NCI-H2081 (cell line): ENCODE measurements at regions not wholly inside any gene's neighbourhood (a gene's known extent, or its start where the extent isn't known, plus 50 kb on each side); places are given as distances from the start of the nearest gene placed in this dataset.
A peak's percentile ranks its signal among the peaks of the same experiment; 100 is the strongest.

ENCODE experiments used
- DNase-seq, 2 experiments: peaks; one replicate each; lab custom pipeline; 2025; lab: John Stamatoyannopoulos, UW

GRCh38 chr1:208419746-208420420 lies 175.7 kb upstream of the PLXNA2 start:
- no peak for DNase-seq

DNA sequence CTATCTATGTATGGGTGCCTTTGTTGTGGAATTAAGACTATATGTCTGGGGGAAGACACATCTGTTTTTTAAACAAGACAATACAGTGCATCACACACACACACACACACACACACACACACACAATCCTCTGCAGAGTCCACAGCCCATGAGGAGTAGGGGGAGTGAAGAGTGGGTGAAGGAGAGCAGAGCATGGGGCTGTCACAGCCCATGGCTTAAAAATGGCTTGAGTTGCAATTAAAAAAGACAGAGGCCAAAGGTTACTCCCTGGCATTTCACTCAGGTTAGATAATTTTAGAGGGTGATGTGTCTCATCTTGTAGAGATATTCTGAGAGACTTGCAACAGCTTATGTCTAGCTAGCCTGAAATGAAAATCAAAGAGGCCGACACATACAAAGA lies 176.5 kb upstream of the PLXNA2 start:
- DNase-seq: no peak

- DNase-seq: no peak
Measured at GRCh38 chr1:208421486-208421885, 177.3 kb upstream of the PLXNA2 start.

DNA sequence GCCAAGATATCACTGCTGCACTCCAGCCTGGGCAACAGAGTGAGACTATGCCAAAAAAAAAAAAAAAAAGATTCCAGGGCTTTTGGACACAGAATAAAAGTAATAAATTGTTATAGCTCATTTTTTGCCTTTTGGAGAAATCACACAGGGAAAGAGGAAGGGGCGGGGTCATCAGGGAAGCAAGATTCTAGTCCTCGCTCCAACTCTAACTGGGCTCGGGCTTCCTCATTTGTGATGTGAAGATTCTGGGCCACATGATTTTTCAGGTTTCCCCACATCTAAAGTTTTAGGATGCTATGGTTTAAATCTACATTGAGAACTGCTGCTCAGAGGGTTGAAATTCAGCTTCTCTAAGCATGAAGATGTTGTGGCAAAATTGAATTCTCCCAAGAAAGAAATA lies 179.3 kb upstream of the PLXNA2 start:
- DNase-seq: no peak

- no peak for DNase-seq
Measured at GRCh38 chr1:208425096-208425495, 180.9 kb upstream of the PLXNA2 start.

DNA sequence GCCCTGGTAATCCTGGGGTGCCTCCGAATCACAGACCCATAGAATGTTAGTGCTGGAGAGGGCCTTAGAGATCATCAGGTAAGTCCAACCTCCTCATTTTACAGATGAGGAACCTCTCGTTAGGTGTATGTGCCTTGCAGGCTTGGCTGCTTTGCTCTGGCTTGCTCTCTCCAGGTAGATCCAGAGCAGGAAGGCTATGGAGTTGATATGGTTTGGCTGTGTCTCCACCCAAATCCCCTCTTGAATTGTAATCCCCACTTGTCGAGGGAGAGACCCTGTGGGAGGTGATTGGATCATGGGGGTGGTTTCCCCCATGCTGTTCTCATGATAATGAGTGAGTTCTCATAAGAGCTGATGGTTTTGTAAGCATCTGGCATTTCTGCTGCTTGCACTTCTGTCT lies 186.0 kb upstream of the PLXNA2 start:
- DNase-seq: no peak

DNA sequence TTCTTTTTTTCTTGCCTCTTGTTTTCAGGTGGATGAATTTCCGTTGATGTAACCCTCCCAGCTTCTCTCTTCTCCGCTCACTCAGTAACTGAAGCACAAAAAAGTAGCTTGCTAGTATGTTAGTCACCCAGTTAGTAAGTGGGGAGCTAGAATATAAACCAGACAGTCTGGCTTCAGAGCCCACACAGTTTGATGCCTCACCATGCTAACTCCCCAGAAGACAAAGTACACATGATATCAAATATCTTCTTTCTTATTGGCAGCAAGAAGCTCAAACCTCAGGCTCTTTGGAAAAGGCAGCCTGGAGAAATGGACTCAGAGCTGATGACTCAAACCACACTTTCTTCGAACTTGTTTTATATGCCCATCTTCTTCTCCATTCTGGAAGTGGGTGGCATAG lies 187.5 kb upstream of the PLXNA2 start:
- DNase-seq: no peak

- no peak for DNase-seq
Measured at GRCh38 chr1:208432346-208432745, 188.2 kb upstream of the PLXNA2 start.

GRCh38 chr1:208433086-208433485 lies 188.9 kb upstream of the PLXNA2 start:
- no peak for DNase-seq

DNA sequence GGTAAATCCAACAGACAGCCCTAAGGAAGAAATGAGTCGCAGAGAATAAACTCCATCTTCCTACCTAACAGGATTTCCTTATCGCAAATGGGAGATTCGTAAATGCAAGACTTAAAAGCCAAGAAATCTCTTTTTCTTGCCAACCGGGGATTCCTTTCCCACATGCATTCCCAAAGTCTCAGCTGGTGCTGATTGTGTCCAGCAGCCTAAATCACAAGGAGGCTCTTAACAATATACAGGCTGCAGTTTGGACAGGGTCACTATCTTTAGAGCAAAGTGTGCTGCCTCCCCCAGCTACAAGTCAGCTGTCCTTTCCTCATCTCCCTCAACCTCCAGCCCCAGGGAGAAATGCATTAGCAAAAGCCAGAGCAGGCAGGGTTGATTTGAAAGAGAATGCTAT lies 189.8 kb upstream of the PLXNA2 start:
- no peak for DNase-seq

DNA sequence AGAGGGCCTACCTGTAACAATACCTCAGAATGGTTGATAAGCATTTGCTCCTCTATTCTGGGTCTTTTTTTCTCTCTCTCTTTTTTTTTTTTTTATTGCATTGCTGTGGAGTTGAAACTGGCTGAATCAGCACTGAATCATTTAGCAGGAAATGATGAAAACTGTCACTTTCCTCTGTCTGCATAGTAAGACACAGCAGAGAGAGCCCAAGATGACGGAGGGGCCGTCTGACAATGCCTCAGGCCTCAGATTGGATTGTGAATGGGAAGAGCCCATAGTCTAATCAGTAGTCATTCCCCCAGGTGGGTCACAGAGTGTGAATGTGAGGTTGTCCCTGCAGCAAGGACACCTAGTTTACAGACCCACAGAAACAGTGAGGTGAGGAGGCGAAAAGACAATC lies 193.2 kb upstream of the PLXNA2 start:
- DNase-seq: no peak

- DNase-seq: no peak
Measured at GRCh38 chr1:208438112-208438699, 194.0 kb upstream of the PLXNA2 start.

DNA sequence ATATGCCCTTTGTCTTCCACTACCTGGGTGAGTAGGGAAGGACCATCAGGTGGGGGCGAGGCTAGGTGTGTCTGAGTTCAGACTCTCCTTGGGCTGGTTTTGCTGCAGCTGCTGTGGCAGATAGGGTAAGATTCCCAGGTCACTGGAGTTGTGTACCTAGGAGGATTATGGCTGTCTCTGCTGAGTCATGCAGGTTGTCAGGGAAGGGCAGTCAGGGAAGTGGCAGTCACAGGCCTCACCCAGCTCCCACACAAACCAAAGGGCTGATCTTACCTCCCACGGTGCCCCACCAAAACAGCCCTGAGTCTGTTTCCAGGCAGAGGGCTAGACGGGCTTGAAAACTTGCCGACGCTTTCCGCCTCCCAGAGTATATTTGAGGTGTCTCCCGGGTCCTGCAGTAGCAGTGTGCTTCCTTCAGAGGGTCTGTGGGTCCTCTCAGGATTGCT lies 201.6 kb upstream of the PLXNA2 start:
- no peak for DNase-seq

- DNase-seq: no peak
Measured at GRCh38 chr1:208446271-208446691, 202.1 kb upstream of the PLXNA2 start.

DNA sequence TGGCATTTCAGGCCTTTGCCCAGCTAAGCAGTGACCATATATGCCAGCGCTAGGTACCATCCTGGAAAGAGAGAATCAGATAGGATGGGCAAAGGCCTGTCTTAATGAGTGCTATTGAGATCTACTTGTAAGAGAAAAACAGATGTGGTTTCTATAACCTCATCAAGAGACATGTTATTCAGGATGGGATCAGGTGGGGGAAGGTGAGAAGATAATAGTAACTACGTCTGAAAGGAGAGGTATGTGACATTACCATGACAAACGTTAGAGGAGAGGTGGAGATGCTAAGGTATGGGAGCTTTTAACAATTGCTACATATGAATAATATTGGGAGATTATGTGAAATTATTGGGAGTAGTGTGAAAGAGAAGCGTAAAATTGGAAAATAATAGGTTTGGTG lies 204.2 kb upstream of the PLXNA2 start:
- DNase-seq: no peak

DNA sequence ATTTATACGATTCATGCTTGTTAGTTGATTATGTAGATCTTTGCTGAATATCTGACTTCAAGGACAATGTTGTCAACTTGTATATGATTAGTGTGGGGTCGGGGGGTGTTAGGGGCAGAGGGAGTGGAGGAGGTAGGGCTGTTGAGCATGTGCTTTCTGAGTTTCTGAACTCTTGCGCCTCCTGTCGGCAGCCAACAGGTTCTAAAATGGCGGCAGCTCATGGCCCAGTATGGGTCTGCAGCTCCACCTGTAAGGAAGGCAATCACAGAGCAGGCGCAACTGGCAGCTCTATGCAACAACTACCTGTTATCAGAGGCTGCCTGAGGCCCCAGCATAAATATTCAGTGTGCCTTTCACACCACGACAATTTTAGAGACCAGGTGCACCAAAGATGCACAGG lies 205.8 kb upstream of the PLXNA2 start:
- peak; percentile 90 to 97 for DNase-seq

DNA sequence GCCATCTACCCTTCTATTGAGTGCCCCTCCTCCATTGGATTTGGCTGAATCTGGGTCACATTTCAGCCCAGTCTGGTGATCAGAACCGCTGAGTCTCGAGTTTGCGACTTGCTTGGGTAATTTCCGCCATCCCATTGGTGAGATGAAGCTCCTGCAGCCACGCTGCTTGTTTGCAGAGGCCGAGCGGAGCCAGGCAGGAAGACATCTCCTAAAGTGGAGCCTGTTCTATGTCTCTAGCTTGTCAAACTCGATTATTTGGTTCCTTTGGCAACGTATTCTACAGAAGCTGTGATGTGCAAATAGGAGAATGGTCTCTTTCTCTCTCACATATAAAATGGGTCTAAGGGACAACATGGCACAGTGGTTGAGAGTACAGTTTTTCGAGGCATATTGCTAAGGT lies 206.8 kb upstream of the PLXNA2 start:
- DNase-seq: peak; percentile 8 to 50

DNA sequence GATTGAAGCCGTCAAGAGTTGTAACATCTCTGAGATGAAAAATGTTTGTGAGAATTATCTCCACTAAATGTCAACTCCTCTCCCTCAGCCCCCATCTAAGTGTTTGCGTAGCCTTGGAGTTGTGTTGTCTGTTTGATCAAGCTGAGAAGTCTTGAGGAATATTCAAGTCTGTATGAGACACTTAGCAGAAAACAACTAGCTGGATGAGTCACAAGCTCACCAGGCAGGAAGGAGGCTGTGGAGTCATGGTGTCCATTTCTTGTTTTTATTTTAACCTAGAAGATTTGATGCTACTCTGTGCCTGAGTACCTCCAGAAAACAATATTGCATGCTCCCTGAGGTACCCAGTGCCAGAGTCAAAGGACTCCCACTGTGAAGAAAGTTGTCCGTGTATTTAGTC lies 211.6 kb upstream of the PLXNA2 start:
- DNase-seq: no peak

DNA sequence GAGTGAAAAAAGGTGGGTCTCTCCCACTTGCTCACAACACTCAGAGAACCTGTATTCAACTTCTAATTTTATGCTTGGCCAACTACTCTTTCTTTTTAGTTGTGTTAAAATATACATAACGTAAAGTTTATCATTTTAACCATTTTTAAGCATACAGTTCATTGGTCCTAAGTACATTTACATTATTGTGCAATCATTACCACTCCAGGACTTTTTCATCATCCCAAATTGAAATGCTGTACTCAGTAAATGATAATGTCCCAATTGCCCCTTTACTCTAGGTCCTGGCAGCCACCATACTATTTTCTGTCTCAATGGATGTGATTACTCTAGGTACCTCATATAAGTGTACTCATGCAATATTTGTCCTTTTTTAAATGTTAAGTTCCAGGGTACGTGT lies 212.3 kb upstream of the PLXNA2 start:
- no peak for DNase-seq

- no peak for DNase-seq
Measured at GRCh38 chr1:208460823-208461222, 216.6 kb upstream of the PLXNA2 start.

GRCh38 chr1:208461680-208462079 lies 217.5 kb upstream of the PLXNA2 start:
- no peak for DNase-seq

DNA sequence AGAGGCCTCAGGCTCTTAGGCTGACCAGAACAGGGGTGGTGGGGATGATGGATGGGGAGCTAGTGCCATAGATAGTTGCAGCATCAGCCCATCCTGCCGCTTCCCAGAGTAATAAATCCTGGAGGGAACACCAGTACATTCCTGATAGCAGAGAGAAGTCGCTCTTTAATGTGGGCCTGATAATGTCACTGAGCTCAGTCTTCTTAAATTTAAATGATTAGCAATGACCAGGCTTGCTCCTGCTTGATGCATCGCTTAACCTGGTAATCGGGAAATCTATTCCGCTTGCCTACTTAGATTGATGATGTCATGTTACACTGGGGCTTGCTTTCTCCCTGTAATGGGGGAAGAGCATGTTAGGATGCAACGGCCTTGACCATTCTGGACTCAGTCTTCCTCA lies 218.6 kb upstream of the PLXNA2 start:
- no peak for DNase-seq

GRCh38 chr1:208465266-208465665 lies 221.1 kb upstream of the PLXNA2 start:
- no peak for DNase-seq
